Trophoblast cell (in vitro differentiated cells and primary cell): ENCODE measurements at regions not wholly inside any gene's neighbourhood (a gene's known extent, or its start where the extent isn't known, plus 50 kb on each side); places are given as distances from the start of the nearest gene placed in this dataset.
"Not testable (repeated sequence)": the region's sequence is repeated elsewhere in the genome, so short reads cannot be mapped to it uniquely, and the experiment has no call there.

Source experiments
- DNase-seq, 2 donors: peaks; one replicate each; pipeline ENCODE4 v3.0.0-alpha.2; 2016
- H2AFZ ChIP-seq: 2 replicates; pipeline ENCODE4 v1.6.1; 2013; ENCODE audit warnings: low read length, moderate library complexity, mild to moderate bottlenecking; ENCODE audit not compliant: insufficient read depth, poor library complexity
- H2AK5ac ChIP-seq: 2 replicates; pipeline ENCODE4 v1.6.1; 2013; ENCODE audit warnings: mild to moderate bottlenecking, low read length
- H2BK120ac ChIP-seq: 2 replicates; pipeline ENCODE4 v1.6.1; 2013; ENCODE audit warnings: low read length, mild to moderate bottlenecking, moderate library complexity; ENCODE audit not compliant: insufficient read depth, poor library complexity
- H2BK12ac ChIP-seq: 2 replicates; pipeline ENCODE4 v1.6.1; 2013; ENCODE audit warnings: mild to moderate bottlenecking, low read length, moderate library complexity
- H2BK5ac ChIP-seq: 2 replicates; pipeline ENCODE4 v1.6.1; 2013; ENCODE audit warnings: low read length, low read depth, moderate library complexity, mild to moderate bottlenecking; ENCODE audit not compliant: poor library complexity
- H3K14ac ChIP-seq: 2 replicates; pipeline ENCODE4 v1.6.1; 2013; ENCODE audit warnings: mild to moderate bottlenecking, low read length
- H3K18ac ChIP-seq: 2 replicates; pipeline ENCODE4 v1.6.1; 2013; ENCODE audit warnings: mild to moderate bottlenecking, low read length
- H3K23ac ChIP-seq: 2 replicates; pipeline ENCODE4 v1.6.1; 2013; ENCODE audit warnings: low read length
- H3K27ac ChIP-seq: 2 replicates; pipeline ENCODE4 v1.5.1; 2013; ENCODE audit warnings: low read depth, mild to moderate bottlenecking, inconsistent platforms, low read length, moderate library complexity
- H3K27me3 ChIP-seq: 2 replicates; pipeline ENCODE4 v1.6.1; 2013; ENCODE audit warnings: inconsistent platforms, mild to moderate bottlenecking, low read length, moderate library complexity; ENCODE audit not compliant: insufficient read depth
- H3K36me3 ChIP-seq, 2 experiments: 1 replicate in 1 of 2; 2 replicates in 1 of 2; pipeline ENCODE4 v1.6.1; 2013; ENCODE audit warnings: low read length in 2 of 2, mild to moderate bottlenecking in 2 of 2, moderate library complexity in 1 of 2; ENCODE audit not compliant: insufficient read depth in 2 of 2, control insufficient read depth in 1 of 2
- H3K4ac ChIP-seq: 2 replicates; pipeline ENCODE4 v1.6.1; 2013; ENCODE audit warnings: low read depth, mild to moderate bottlenecking, low read length, moderate library complexity
- H3K4me1 ChIP-seq, 2 experiments: 1 replicate in 1 of 2; 2 replicates in 1 of 2; pipeline ENCODE4 v1.6.1; 2013; ENCODE audit warnings: low read length in 2 of 2, mild to moderate bottlenecking in 2 of 2, moderate library complexity in 1 of 2; ENCODE audit not compliant: insufficient read depth in 2 of 2, control insufficient read depth in 1 of 2
- H3K4me2 ChIP-seq: 2 replicates; pipeline ENCODE4 v1.6.1; 2013; ENCODE audit warnings: inconsistent platforms, mild to moderate bottlenecking, low read length, moderate library complexity
- H3K4me3 ChIP-seq: 2 replicates; pipeline ENCODE4 v1.5.1; 2013; ENCODE audit warnings: mild to moderate bottlenecking, low read depth, low read length, inconsistent platforms
- H3K79me1 ChIP-seq: one replicate; pipeline ENCODE4 v1.6.1; 2013; ENCODE audit warnings: low read length
- H3K79me2 ChIP-seq: 2 replicates; pipeline ENCODE4 v1.6.1; 2013; ENCODE audit warnings: low read length, mild to moderate bottlenecking; ENCODE audit not compliant: control insufficient read depth, insufficient read depth, poor library complexity
- H3K9ac ChIP-seq: 2 replicates; pipeline ENCODE4 v1.6.1; 2013; ENCODE audit warnings: mild to moderate bottlenecking, low read length
- H3K9me3 ChIP-seq: 2 replicates; pipeline ENCODE4 v1.6.1; 2013; ENCODE audit warnings: low read depth, mild to moderate bottlenecking, control low read depth, inconsistent platforms, low read length; ENCODE audit not compliant: insufficient read depth
- H4K12ac ChIP-seq: 2 replicates; pipeline ENCODE4 v1.6.1; 2013; ENCODE audit warnings: low read depth, mild to moderate bottlenecking, low read length, moderate library complexity
- H4K8ac ChIP-seq: 2 replicates; pipeline ENCODE4 v1.6.1; 2013; ENCODE audit warnings: low read depth, mild to moderate bottlenecking, low read length, moderate library complexity
- H4K91ac ChIP-seq: one replicate; pipeline ENCODE4 v1.6.1; 2013; ENCODE audit warnings: low read depth, mild to moderate bottlenecking, low read length, moderate library complexity
- WGBS: extraction: QIAGEN DNeasy Blood & Tissue Kit; methylation state at CpG from one replicate; pipeline ENCODE4 v1.1.7; 2013; ENCODE audit warnings: missing lambda C conversion rate; ENCODE audit not compliant: insufficient read length, insufficient coverage; ENCODE audit errors: extremely low coverage; 5-methylcytosine and 5-hydroxymethylcytosine counted together

GRCh38 chr1:146645978-146646604, 292.0 kb upstream of the NBPF12 start:
- not testable (repeated sequence) for H3K27me3 ChIP-seq, H3K9ac ChIP-seq, H3K14ac ChIP-seq, DNase-seq, H2AK5ac ChIP-seq, H3K9me3 ChIP-seq, H3K4me2 ChIP-seq, H3K36me3 ChIP-seq, H4K12ac ChIP-seq, H3K79me2 ChIP-seq, H3K18ac ChIP-seq, H4K8ac ChIP-seq, H2BK5ac ChIP-seq, H3K4me1 ChIP-seq, H3K23ac ChIP-seq, H3K27ac ChIP-seq, H2BK12ac ChIP-seq, H2AFZ ChIP-seq, H2BK120ac ChIP-seq, H4K91ac ChIP-seq, H3K4ac ChIP-seq, H3K4me3 ChIP-seq, H3K79me1 ChIP-seq
- no CpG with 5 or more reads among the region's 6 CpGs for WGBS

- H4K12ac ChIP-seq: not testable (repeated sequence)
Observed at GRCh38 chr1:146641534-146641933, 296.6 kb upstream of the NBPF12 start.

DNA sequence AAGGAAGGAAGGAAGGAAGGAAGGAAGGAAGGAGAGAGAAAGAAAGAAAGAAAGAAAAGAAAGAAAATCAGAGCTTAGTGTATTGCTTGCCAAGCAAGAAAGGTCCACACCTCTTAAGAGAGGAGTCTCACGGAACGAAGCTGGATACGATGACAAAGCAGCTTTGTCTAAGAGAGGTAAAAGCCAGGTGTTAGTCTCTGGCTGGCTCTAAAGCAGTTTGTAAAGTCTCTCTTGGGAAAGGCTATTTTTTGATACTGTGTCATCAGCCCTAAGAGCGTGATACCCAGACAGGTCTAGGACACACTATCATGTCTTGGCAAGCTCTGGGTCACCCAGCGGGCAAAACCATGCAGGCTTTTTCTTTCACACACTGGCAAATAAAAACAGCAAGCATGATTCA, 297.5 kb upstream of the NBPF12 start:
- not testable (repeated sequence) for H2AK5ac ChIP-seq, H3K4me3 ChIP-seq, H3K4ac ChIP-seq, H3K14ac ChIP-seq, H2BK5ac ChIP-seq, H3K27me3 ChIP-seq, H3K4me1 ChIP-seq, H3K36me3 ChIP-seq, H3K9ac ChIP-seq, H4K8ac ChIP-seq, H3K9me3 ChIP-seq, H3K18ac ChIP-seq, H3K79me2 ChIP-seq, H2BK120ac ChIP-seq, H3K27ac ChIP-seq, H4K91ac ChIP-seq, DNase-seq, H4K12ac ChIP-seq, H2BK12ac ChIP-seq, H3K79me1 ChIP-seq, H2AFZ ChIP-seq, H3K4me2 ChIP-seq, H3K23ac ChIP-seq
- no CpG with 5 or more reads among the region's 5 CpGs for whole genome bisulfite sequencing

More at GRCh38 chr1:146641534-146641933, 296.6 kb upstream of the NBPF12 start:
- H3K4me2 ChIP-seq, H3K23ac ChIP-seq, H3K27ac ChIP-seq, H2AFZ ChIP-seq, H3K9me3 ChIP-seq, H2BK120ac ChIP-seq, H2BK5ac ChIP-seq, H2BK12ac ChIP-seq, H3K36me3 ChIP-seq, H3K9ac ChIP-seq, H3K27me3 ChIP-seq, H3K14ac ChIP-seq, H3K79me2 ChIP-seq, DNase-seq, H2AK5ac ChIP-seq, H4K8ac ChIP-seq, H3K18ac ChIP-seq, H3K4ac ChIP-seq, H3K4me3 ChIP-seq, H4K91ac ChIP-seq, H3K4me1 ChIP-seq, H3K79me1 ChIP-seq: not testable (repeated sequence)
- no CpG with 5 or more reads among the region's 3 CpGs for WGBS

- H3K79me1 ChIP-seq, H2BK12ac ChIP-seq, H2AK5ac ChIP-seq, H3K79me2 ChIP-seq, H4K91ac ChIP-seq, H3K4me3 ChIP-seq, H3K4ac ChIP-seq, H2BK120ac ChIP-seq, H3K27me3 ChIP-seq, H4K12ac ChIP-seq, H2AFZ ChIP-seq, H3K36me3 ChIP-seq, H2BK5ac ChIP-seq, H3K27ac ChIP-seq, H3K9me3 ChIP-seq, H3K4me1 ChIP-seq, H3K4me2 ChIP-seq, DNase-seq, H4K8ac ChIP-seq, H3K23ac ChIP-seq, H3K14ac ChIP-seq, H3K18ac ChIP-seq, H3K9ac ChIP-seq: not testable (repeated sequence)
- WGBS: no CpG with 5 or more reads among the region's 1 CpG
Observed at GRCh38 chr1:146630302-146630701, 307.8 kb upstream of the NBPF12 start.
